ENCODE measurements at regions not wholly inside any gene's neighbourhood (a gene's known extent, or its start where the extent isn't known, plus 50 kb on each side); places are given as distances from the start of the nearest gene placed in this dataset.

DNA sequence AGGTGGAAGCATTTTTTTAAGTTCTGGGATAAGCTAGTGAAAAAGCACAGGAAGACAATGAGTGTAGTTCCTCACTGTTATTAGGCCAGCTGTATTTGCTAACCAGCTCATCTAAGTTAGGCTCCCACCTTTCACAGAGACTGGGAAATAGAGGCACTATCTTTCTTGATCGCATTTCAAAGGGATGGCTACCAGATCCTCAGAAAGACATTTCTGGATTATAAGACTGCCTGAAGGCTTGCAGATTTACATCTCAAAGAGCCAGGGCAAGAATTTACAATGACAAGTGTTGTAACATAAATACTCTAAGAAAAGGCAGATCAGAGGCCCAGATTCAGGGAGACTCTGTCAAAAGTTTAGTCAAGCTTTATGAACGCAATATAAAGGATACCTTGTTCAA lies 1005.5 kb downstream of the PCDH9 start:
- no peak for TF ChIP-seq CTCF (conservative IDR thresholded peaks at IDR 0.05; ENCODE audit: low read length)
- no peak for TF ChIP-seq EZH2phosphoT487 (IDR thresholded peaks at IDR 0.05; ENCODE audit: borderline replicate concordance)

Data from Loucy (cell line).